CD4-positive, alpha-beta T cell treated with Interleukin-4 for 1 hour (primary cell): ENCODE measurements at regions not wholly inside any gene's neighbourhood (a gene's known extent, or its start where the extent isn't known, plus 50 kb on each side); places are given as distances from the start of the nearest gene placed in this dataset.
"Not testable (repeated sequence)": the region's sequence is repeated elsewhere in the genome, so short reads cannot be mapped to it uniquely, and the experiment has no call there.

ENCODE experiments used
- DNase-seq, 2 donors: peaks; one replicate each; pipeline ENCODE4 v3.0.0-alpha.2; 2020 to 2022

GRCh38 chr1:187987236-187987776, 1158.6 kb downstream of the PLA2G4A start:
- no peak for DNase-seq

GRCh38 chr1:187991944-187992343, 1163.2 kb downstream of the PLA2G4A start:
- DNase-seq = no peak

GRCh38 chr1:187996780-187997179, 1168.0 kb downstream of the PLA2G4A start:
- no peak for DNase-seq

- DNase-seq = no peak
These were observed 1171.2 kb downstream of the PLA2G4A start for GRCh38 chr1:187999973-188000372.

GRCh38 chr1:188003687-188004086, 1174.9 kb downstream of the PLA2G4A start:
- DNase-seq = not testable (repeated sequence)

GRCh38 chr1:188004849-188005248, 1176.1 kb downstream of the PLA2G4A start:
- no peak for DNase-seq

- no peak for DNase-seq
These were observed 1177.6 kb downstream of the PLA2G4A start for GRCh38 chr1:188006354-188006753.

- not testable (repeated sequence) for DNase-seq
These were observed 1184.6 kb downstream of the PLA2G4A start for GRCh38 chr1:188013222-188013849.

GRCh38 chr1:188017921-188018320, 1189.2 kb downstream of the PLA2G4A start:
- no peak for DNase-seq

GRCh38 chr1:188022661-188023060, 1193.9 kb downstream of the PLA2G4A start:
- DNase-seq = no peak

GRCh38 chr1:188023206-188023605, 1194.5 kb downstream of the PLA2G4A start:
- DNase-seq = no peak

GRCh38 chr1:188027613-188028012, 1198.9 kb downstream of the PLA2G4A start:
- DNase-seq = no peak

GRCh38 chr1:188037572-188037971, 1208.8 kb downstream of the PLA2G4A start:
- DNase-seq = not testable (repeated sequence)

GRCh38 chr1:188043536-188044245, 1214.9 kb downstream of the PLA2G4A start:
- no peak for DNase-seq

- no peak for DNase-seq
These were observed 1221.5 kb downstream of the PLA2G4A start for GRCh38 chr1:188050250-188050649.

GRCh38 chr1:188056011-188056410, 1227.3 kb downstream of the PLA2G4A start:
- no peak for DNase-seq

- DNase-seq = no peak
These were observed 1230.1 kb downstream of the PLA2G4A start for GRCh38 chr1:188058801-188059200.

GRCh38 chr1:188061881-188062280, 1233.1 kb downstream of the PLA2G4A start:
- no peak for DNase-seq

GRCh38 chr1:188062456-188062855, 1233.7 kb downstream of the PLA2G4A start:
- DNase-seq = no peak

GRCh38 chr1:188065917-188066316, 1237.2 kb downstream of the PLA2G4A start:
- DNase-seq = no peak

GRCh38 chr1:188070848-188071247, 1242.1 kb downstream of the PLA2G4A start:
- DNase-seq = no peak

GRCh38 chr1:188089015-188089414, 1260.3 kb downstream of the PLA2G4A start:
- DNase-seq = no peak

- no peak for DNase-seq
These were observed 1260.7 kb downstream of the PLA2G4A start for GRCh38 chr1:188089461-188089860.

GRCh38 chr1:188096521-188096920, 1267.8 kb downstream of the PLA2G4A start:
- DNase-seq = no peak
